Fibroblast of lung (primary cell): ENCODE measurements at regions not wholly inside any gene's neighbourhood (a gene's known extent, or its start where the extent isn't known, plus 50 kb on each side); places are given as distances from the start of the nearest gene placed in this dataset.

Source experiments
- DNase-seq, 2 donors: peaks; one replicate each; pipeline versions ENCODE4 v3.0.0 to v3.0.0-alpha.2; 2010; ENCODE audit warnings: low read depth in 2 of 2
- H2AFZ ChIP-seq: 2 replicates; pipeline ENCODE4 v1.5.1; 2012; ENCODE audit warnings: low read length, control low read depth, inconsistent platforms
- H3K27ac ChIP-seq: 2 replicates; pipeline ENCODE4 v1.5.1; 2011; ENCODE audit warnings: low read length, control low read depth; ENCODE audit not compliant: insufficient read depth
- H3K27me3 ChIP-seq: 2 replicates; pipeline ENCODE4 v1.5.1; 2011; ENCODE audit warnings: mild to moderate bottlenecking, low read length; ENCODE audit not compliant: control insufficient read depth, insufficient read depth
- H3K36me3 ChIP-seq: 2 replicates; pipeline ENCODE4 v1.5.1; 2011; ENCODE audit warnings: low read length; ENCODE audit not compliant: control insufficient read depth, insufficient read depth
- H3K4me1 ChIP-seq: 2 replicates; pipeline ENCODE4 v1.5.1; 2011; ENCODE audit warnings: low read length; ENCODE audit not compliant: control insufficient read depth, insufficient read depth; ENCODE audit errors: extremely low read depth
- H3K4me2 ChIP-seq: 2 replicates; pipeline ENCODE4 v1.5.1; 2011; ENCODE audit warnings: low read length, control low read depth; ENCODE audit not compliant: insufficient read depth; ENCODE audit errors: extremely low read depth
- H3K4me3 ChIP-seq, 4 experiments: fragments of 200-600 bp in 1 of 4; sonication (generic) in 1 of 4; replicated peaks in 1 of 4; 2 replicates each; pipeline ENCODE4 v1.5.1; 2011 to 2016; ENCODE audit warnings: low read length in 4 of 4, low read depth in 3 of 4, mild to moderate bottlenecking in 3 of 4, control low read depth in 2 of 4, inconsistent platforms in 1 of 4, mixed read lengths in 1 of 4; ENCODE audit not compliant: insufficient read depth in 1 of 4; ENCODE audit errors: control extremely low read depth in 1 of 4
- H3K79me2 ChIP-seq: 2 replicates; pipeline ENCODE4 v1.5.1; 2012; ENCODE audit warnings: mild to moderate bottlenecking, low read length, inconsistent platforms; ENCODE audit not compliant: control insufficient read depth, insufficient read depth
- H3K9ac ChIP-seq: 2 replicates; pipeline ENCODE4 v1.5.1; 2011; ENCODE audit warnings: mild to moderate bottlenecking, low read length, control low read depth; ENCODE audit not compliant: insufficient read depth
- H3K9me3 ChIP-seq: 2 replicates; pipeline ENCODE4 v1.5.1; 2012; ENCODE audit warnings: low read depth, low read length; ENCODE audit not compliant: control insufficient read depth, insufficient read depth
- H4K20me1 ChIP-seq: 2 replicates; pipeline ENCODE4 v1.5.1; 2011; ENCODE audit warnings: low read length; ENCODE audit not compliant: control insufficient read depth, insufficient read depth; ENCODE audit errors: extremely low read depth
- EZH2 ChIP-seq: IDR thresholded peaks from 2 replicates; pipeline ENCODE4 v1.5.1; 2012; ENCODE audit warnings: low read length, control low read depth, mild to moderate bottlenecking; ENCODE audit errors: missing control alignments
- TF ChIP-seq, protein P1 (sequence below), 2 donors: IDR thresholded peaks in 1 of 2; conservative IDR thresholded peaks in 1 of 2; 1 replicate in 1 of 2; 2 replicates in 1 of 2; pipeline ENCODE4 v1.5.1; 2011 to 2012; ENCODE audit warnings: low read length in 2 of 2, control low read depth in 1 of 2, inconsistent platforms in 1 of 2, low read depth in 1 of 2, mild to moderate bottlenecking in 1 of 2

DNA sequence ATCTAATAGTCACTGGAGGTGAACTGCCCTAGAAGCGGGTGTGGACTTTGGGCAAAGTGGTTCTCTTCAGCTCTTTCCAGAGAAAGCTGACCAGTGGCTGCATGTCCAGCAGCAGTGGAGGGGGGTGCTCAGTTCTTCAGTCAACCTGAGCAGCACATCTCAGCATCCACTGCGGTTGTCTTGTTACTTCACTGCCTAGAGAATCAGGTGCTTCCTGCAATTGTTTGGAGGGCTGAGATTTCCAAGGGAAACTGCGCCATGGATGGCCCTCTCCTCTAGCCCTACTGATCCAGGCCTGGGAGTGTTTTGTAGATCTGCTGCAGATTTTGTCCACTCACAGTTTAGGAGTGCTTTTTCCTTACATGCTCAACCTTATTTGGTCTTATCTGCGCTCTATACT, 65.6 kb upstream of the CFAP161 start:
- no peaks in the 10 kb centered on the region for H3K4me1 ChIP-seq
- no peak overlapping the region for H2AFZ ChIP-seq

DNA sequence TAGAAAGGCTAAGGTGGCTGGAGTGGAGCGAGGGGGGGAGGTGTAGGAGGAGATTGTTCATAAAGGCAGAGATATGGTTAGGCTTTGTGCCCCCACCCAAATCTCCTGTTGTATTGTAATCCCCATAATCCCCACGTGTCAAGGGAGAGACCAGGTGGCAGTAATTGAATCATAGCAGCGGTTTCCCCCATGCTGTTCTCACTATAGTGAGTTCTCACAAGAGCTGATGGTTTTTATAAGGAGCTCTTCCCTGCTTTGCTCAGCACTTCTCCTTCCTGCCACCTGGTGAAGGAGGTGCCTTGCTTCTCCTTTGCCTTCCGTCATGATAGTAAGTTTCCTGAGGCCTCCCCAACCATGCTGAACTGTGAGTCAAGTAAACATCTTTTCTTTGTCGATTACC, 64.7 kb upstream of the CFAP161 start:
- no peak for TF ChIP-seq EZH2
- TF ChIP-seq, protein P1, sequence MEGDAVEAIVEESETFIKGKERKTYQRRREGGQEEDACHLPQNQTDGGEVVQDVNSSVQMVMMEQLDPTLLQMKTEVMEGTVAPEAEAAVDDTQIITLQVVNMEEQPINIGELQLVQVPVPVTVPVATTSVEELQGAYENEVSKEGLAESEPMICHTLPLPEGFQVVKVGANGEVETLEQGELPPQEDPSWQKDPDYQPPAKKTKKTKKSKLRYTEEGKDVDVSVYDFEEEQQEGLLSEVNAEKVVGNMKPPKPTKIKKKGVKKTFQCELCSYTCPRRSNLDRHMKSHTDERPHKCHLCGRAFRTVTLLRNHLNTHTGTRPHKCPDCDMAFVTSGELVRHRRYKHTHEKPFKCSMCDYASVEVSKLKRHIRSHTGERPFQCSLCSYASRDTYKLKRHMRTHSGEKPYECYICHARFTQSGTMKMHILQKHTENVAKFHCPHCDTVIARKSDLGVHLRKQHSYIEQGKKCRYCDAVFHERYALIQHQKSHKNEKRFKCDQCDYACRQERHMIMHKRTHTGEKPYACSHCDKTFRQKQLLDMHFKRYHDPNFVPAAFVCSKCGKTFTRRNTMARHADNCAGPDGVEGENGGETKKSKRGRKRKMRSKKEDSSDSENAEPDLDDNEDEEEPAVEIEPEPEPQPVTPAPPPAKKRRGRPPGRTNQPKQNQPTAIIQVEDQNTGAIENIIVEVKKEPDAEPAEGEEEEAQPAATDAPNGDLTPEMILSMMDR (conservative IDR thresholded peaks at IDR 0.05 in 1 of 2, IDR thresholded peaks at IDR 0.05 in 1 of 2; ENCODE audit: low read depth in 1 of 2, low read length in 2 of 2): no peak
- no peak overlapping the region for H3K27ac ChIP-seq
- H3K79me2 ChIP-seq: no peaks in the 10 kb centered on the region
- no peak overlapping the region for H3K4me2 ChIP-seq
- H4K20me1 ChIP-seq: no peaks in the 10 kb centered on the region
- H3K36me3 ChIP-seq: no peaks in the 10 kb centered on the region
- H3K4me1 ChIP-seq: no peaks in the 10 kb centered on the region
- no peak overlapping the region for H3K9ac ChIP-seq
- no peak overlapping the region for H3K4me3 ChIP-seq
- H3K9me3 ChIP-seq: no peaks in the 10 kb centered on the region
- no peak for DNase-seq
- H2AFZ ChIP-seq: no peak overlapping the region
- no peaks in the 10 kb centered on the region for H3K27me3 ChIP-seq

More for the DNA sequence above, 65.6 kb upstream of the CFAP161 start:
- H3K9me3 ChIP-seq: no peaks in the 10 kb centered on the region
- H3K36me3 ChIP-seq: no peaks in the 10 kb centered on the region
- H3K27ac ChIP-seq: no peak overlapping the region
- no peak overlapping the region for H3K4me2 ChIP-seq
- no peaks in the 10 kb centered on the region for H3K79me2 ChIP-seq
- no peaks in the 10 kb centered on the region for H4K20me1 ChIP-seq
- no peak overlapping the region for H3K4me3 ChIP-seq
- no peaks in the 10 kb centered on the region for H3K27me3 ChIP-seq
- no peak for DNase-seq
- no peak overlapping the region for H3K9ac ChIP-seq
- no peak for TF ChIP-seq EZH2
- TF ChIP-seq, protein P1 (conservative IDR thresholded peaks at IDR 0.05 in 1 of 2, IDR thresholded peaks at IDR 0.05 in 1 of 2; ENCODE audit: low read depth in 1 of 2, low read length in 2 of 2): no peak

DNA sequence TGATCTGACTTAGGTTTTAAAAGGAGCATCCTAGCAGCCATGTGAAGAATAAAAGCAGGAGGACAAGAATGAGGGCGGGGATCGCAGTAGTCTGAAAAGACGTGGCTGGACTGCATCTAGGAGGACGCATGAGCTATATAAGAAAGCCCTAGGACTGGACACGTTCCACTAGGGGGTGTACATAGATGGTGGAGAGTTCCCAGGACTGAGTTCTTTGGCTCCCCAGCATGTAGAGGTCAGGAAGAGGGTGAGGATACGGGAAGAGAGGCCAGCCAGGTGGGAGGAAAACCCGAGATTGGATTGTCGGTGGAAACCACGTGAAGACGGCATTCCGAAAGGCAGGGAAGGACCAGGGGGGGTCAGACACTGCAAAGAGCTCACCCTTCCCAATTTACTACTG, 64.2 kb upstream of the CFAP161 start:
- no peaks in the 10 kb centered on the region for H3K27me3 ChIP-seq
- H3K36me3 ChIP-seq: no peaks in the 10 kb centered on the region
- no peaks in the 10 kb centered on the region for H3K79me2 ChIP-seq
- DNase-seq: no peak
- no peak overlapping the region for H3K27ac ChIP-seq
- no peaks in the 10 kb centered on the region for H4K20me1 ChIP-seq
- no peak overlapping the region for H3K4me3 ChIP-seq
- no peak overlapping the region for H3K4me2 ChIP-seq
- no peaks in the 10 kb centered on the region for H3K9me3 ChIP-seq
- H3K4me1 ChIP-seq: no peaks in the 10 kb centered on the region
- no peak overlapping the region for H3K9ac ChIP-seq
- TF ChIP-seq, protein P1 (conservative IDR thresholded peaks at IDR 0.05 in 1 of 2, IDR thresholded peaks at IDR 0.05 in 1 of 2; ENCODE audit: low read depth in 1 of 2, low read length in 2 of 2): no peak
- no peak for TF ChIP-seq EZH2
- H2AFZ ChIP-seq: no peak overlapping the region
